ENCODE measurements at regions not wholly inside any gene's neighbourhood (a gene's known extent, or its start where the extent isn't known, plus 50 kb on each side); places are given as distances from the start of the nearest gene placed in this dataset.

GRCh38 chr2:84031312-84032050 lies 427.6 kb downstream of the SUCLG1 start:
- TF ChIP-seq CTCF (conservative IDR thresholded peaks at IDR 0.05), result no peak
- H3K27ac ChIP-seq, result no peak overlapping the region

- TF ChIP-seq CTCF (conservative IDR thresholded peaks at IDR 0.05), result no peak
Observed at GRCh38 chr2:84029903-84030575, 429.0 kb downstream of the SUCLG1 start.

GRCh38 chr2:84026818-84027217 lies 432.3 kb downstream of the SUCLG1 start:
- H3K27ac ChIP-seq, result no peak overlapping the region
- TF ChIP-seq CTCF (conservative IDR thresholded peaks at IDR 0.05), result no peak

More at GRCh38 chr2:84029903-84030575, 429.0 kb downstream of the SUCLG1 start:
- H3K27ac ChIP-seq, result no peak overlapping the region

- peak; percentile 87 for TF ChIP-seq CTCF (conservative IDR thresholded peaks at IDR 0.05)
- no peak overlapping the region for H3K27ac ChIP-seq
Observed at GRCh38 chr2:84022810-84023431, 436.2 kb downstream of the SUCLG1 start.

GRCh38 chr2:84017010-84017409 lies 442.1 kb downstream of the SUCLG1 start:
- no peak for TF ChIP-seq CTCF (conservative IDR thresholded peaks at IDR 0.05)
- H3K27ac ChIP-seq, result no peak overlapping the region

- H3K27ac ChIP-seq, result no peak overlapping the region
- no peak for TF ChIP-seq CTCF (conservative IDR thresholded peaks at IDR 0.05)
Observed at GRCh38 chr2:84016183-84016582, 442.9 kb downstream of the SUCLG1 start.

- no peak for TF ChIP-seq CTCF (conservative IDR thresholded peaks at IDR 0.05)
- H3K27ac ChIP-seq, result no peak overlapping the region
Observed at GRCh38 chr2:83997889-83998288, 461.2 kb downstream of the SUCLG1 start.

Measured in VCaP (cell line).